Aorta (tissue), 5 donors: ENCODE measurements at regions not wholly inside any gene's neighbourhood (a gene's known extent, or its start where the extent isn't known, plus 50 kb on each side); places are given as distances from the start of the nearest gene placed in this dataset.

Source experiments
- ATAC-seq: fragments of 200-7000 bp; cut with Tn5 transposase; one replicate; pipeline ENCODE4 v1.9.1; 2022; ENCODE audit warnings: moderate library complexity; ENCODE audit not compliant: low FRiP score
- DNase-seq, 2 donors: peaks; one replicate each; pipeline ENCODE4 v3.0.0-alpha.2; 2020
- H3K27ac ChIP-seq, 2 donors: one replicate each; pipeline ENCODE4 v1.5.1; 2013; ENCODE audit warnings: low read length in 2 of 2, mild to moderate bottlenecking in 2 of 2, moderate library complexity in 2 of 2, control low read depth in 1 of 2, inconsistent platforms in 1 of 2, low read depth in 1 of 2
- H3K27me3 ChIP-seq, 2 donors: one replicate each; pipeline ENCODE4 v1.6.1; 2013; ENCODE audit warnings: control low read depth in 1 of 2, low read length in 1 of 2, mild to moderate bottlenecking in 1 of 2, moderate library complexity in 1 of 2; ENCODE audit not compliant: insufficient read depth in 2 of 2, control insufficient read depth in 1 of 2
- H3K36me3 ChIP-seq, 2 donors: one replicate each; pipeline ENCODE4 v1.6.1; 2013; ENCODE audit warnings: control low read depth in 1 of 2, low read length in 1 of 2, mild to moderate bottlenecking in 1 of 2; ENCODE audit not compliant: insufficient read depth in 2 of 2, control insufficient read depth in 1 of 2
- H3K4me1 ChIP-seq, 2 donors: one replicate each; pipeline ENCODE4 v1.6.1; 2013; ENCODE audit warnings: low read length in 2 of 2, control low read depth in 1 of 2, mild to moderate bottlenecking in 1 of 2, moderate library complexity in 1 of 2; ENCODE audit not compliant: insufficient read depth in 2 of 2, control insufficient read depth in 1 of 2
- H3K4me3 ChIP-seq, 2 donors: one replicate each; pipeline ENCODE4 v1.5.1; 2013; ENCODE audit warnings: low read length in 2 of 2, control low read depth in 1 of 2, mild to moderate bottlenecking in 1 of 2
- H3K9me3 ChIP-seq: one replicate; pipeline ENCODE4 v1.6.1; 2013; ENCODE audit warnings: mild to moderate bottlenecking, low read length; ENCODE audit not compliant: control insufficient read depth
- WGBS, 2 donors: extraction: QIAGEN DNeasy Blood & Tissue Kit; methylation state at CpG; one replicate each; pipeline ENCODE4 v1.1.7; 2013; 5-methylcytosine and 5-hydroxymethylcytosine counted together
- intact Hi-C, 2 donors: fragments of 100-400 bp; cut with DNase I; formaldehyde crosslinking; loops; one replicate each; pipeline versions ENCODE4 v1.14.2 to v1.15.0; 2022
- donor health status: healthy with polysubstance abuse.
- donor health status: Bipolar disorder and iron deficiency.
- donor health status: DM: no; HTN: no; CAD: no.
- donor health status: DM: no; HTN: no; CAD: no.
- donor health status: DM: yes; HTN: yes; CAD: no.

GRCh38 chr5:135158982-135159381 lies 125.0 kb upstream of the PITX1 start:
- no peaks in the 10 kb centered on the region for H3K27me3 ChIP-seq
- ATAC-seq (no peak), DNase-seq (no peak)
- WGBS, 2 donors, result 73 to 76% methylated on average over 4 of the region's 4 CpGs
- H3K4me3 ChIP-seq, result no peak overlapping the region
- no peak overlapping the region for H3K27ac ChIP-seq
- no peaks in the 10 kb centered on the region for H3K36me3 ChIP-seq
- intact Hi-C loops, result no loop called here
- no peaks in the 10 kb centered on the region for H3K4me1 ChIP-seq
- peaks cover 9% of the 10 kb centered on the region for H3K9me3 ChIP-seq

- ATAC-seq (no peak), DNase-seq (no peak)
- WGBS, 2 donors, result 77 to 83% methylated on average over 1 of the region's 1 CpG
- H3K4me1 ChIP-seq, result no peaks in the 10 kb centered on the region
- no peaks in the 10 kb centered on the region for H3K27me3 ChIP-seq
- no peaks in the 10 kb centered on the region for H3K36me3 ChIP-seq
- H3K27ac ChIP-seq, result no peak overlapping the region
- H3K4me3 ChIP-seq, result no peak overlapping the region
- intact Hi-C loops, result no loop called here
- H3K9me3 ChIP-seq, result peaks cover 9% of the 10 kb centered on the region
Measured at GRCh38 chr5:135158314-135158697, 124.3 kb upstream of the PITX1 start.

- no peaks in the 10 kb centered on the region for H3K27me3 ChIP-seq
- intact Hi-C loops, result no loop called here
- ATAC-seq, result no peak
- H3K36me3 ChIP-seq, result no peaks in the 10 kb centered on the region
- DNase-seq, result no peak
- no peaks in the 10 kb centered on the region for H3K4me1 ChIP-seq
- WGBS, 2 donors, result 93 to 95% methylated on average over 6 of the region's 6 CpGs
- H3K4me3 ChIP-seq, result no peak overlapping the region
- peaks cover 9% of the 10 kb centered on the region for H3K9me3 ChIP-seq
- H3K27ac ChIP-seq, result no peak overlapping the region
Measured at GRCh38 chr5:135157421-135158313, 123.6 kb upstream of the PITX1 start.

- DNase-seq (peak in 1 of 2 donors; percentile 54), ATAC-seq (no peak)
- WGBS, 2 donors, result 77% methylated on average over 11 of the region's 11 CpGs
- intact Hi-C loops, result no loop called here
- H3K4me1 ChIP-seq, result no peaks in the 10 kb centered on the region
- H3K4me3 ChIP-seq, result no peak overlapping the region
- no peaks in the 10 kb centered on the region for H3K27me3 ChIP-seq
- peaks cover 8% of the 10 kb centered on the region for H3K9me3 ChIP-seq
- no peaks in the 10 kb centered on the region for H3K36me3 ChIP-seq
- H3K27ac ChIP-seq, result no peak overlapping the region
Measured at GRCh38 chr5:135156715-135157404, 122.8 kb upstream of the PITX1 start.

- Histone ChIP-seq H3K4me1 (no peaks in the 10 kb centered on the region), H3K36me3 (no peaks in the 10 kb centered on the region), H3K27ac (no peak overlapping the region), H3K27me3 (no peaks in the 10 kb centered on the region), H3K9me3 (peaks cover 8% of the 10 kb centered on the region), H3K4me3 (no peak overlapping the region)
- DNase-seq, result peak in 1 of 2 donors; percentile 45
- ATAC-seq, result no peak
- 88 to 91% methylated on average over 6 of the region's 6 CpGs for WGBS, 2 donors
- intact Hi-C loops, result no loop called here
Measured at GRCh38 chr5:135156337-135156714, 122.3 kb upstream of the PITX1 start.

- WGBS, 2 donors, result 88 to 94% methylated on average over 4 of the region's 4 CpGs
- DNase-seq, result no peak
- intact Hi-C loops, result no loop called here
- H3K27ac ChIP-seq, result no peak overlapping the region
- H3K4me1 ChIP-seq, result no peaks in the 10 kb centered on the region
- ATAC-seq, result no peak
- no peaks in the 10 kb centered on the region for H3K36me3 ChIP-seq
- no peaks in the 10 kb centered on the region for H3K27me3 ChIP-seq
- peaks cover 8% of the 10 kb centered on the region for H3K9me3 ChIP-seq
- H3K4me3 ChIP-seq, result no peak overlapping the region
Measured at GRCh38 chr5:135155616-135156214, 121.7 kb upstream of the PITX1 start.

GRCh38 chr5:135154961-135155360 lies 120.9 kb upstream of the PITX1 start:
- no peaks in the 10 kb centered on the region for H3K27me3 ChIP-seq
- no peaks in the 10 kb centered on the region for H3K36me3 ChIP-seq
- no peak overlapping the region for H3K4me3 ChIP-seq
- no peak overlapping the region for H3K27ac ChIP-seq
- H3K9me3 ChIP-seq, result peaks cover 8% of the 10 kb centered on the region
- H3K4me1 ChIP-seq, result no peaks in the 10 kb centered on the region
- peak in 1 of 2 donors; percentile 16 for DNase-seq
- intact Hi-C loops, result no loop called here
- WGBS, 2 donors, result 91 to 94% methylated on average over 7 of the region's 7 CpGs
- ATAC-seq, result no peak

- Histone ChIP-seq H3K4me3 (no peak overlapping the region), H3K36me3 (no peaks in the 10 kb centered on the region), H3K27me3 (no peaks in the 10 kb centered on the region), H3K4me1 (no peaks in the 10 kb centered on the region), H3K9me3 (peaks cover 8% of the 10 kb centered on the region), H3K27ac (no peak overlapping the region)
- intact Hi-C loops, result no loop called here
- DNase-seq (peak in 1 of 2 donors; percentile 37), ATAC-seq (no peak)
- WGBS, 2 donors, result 86 to 90% methylated on average over 8 of the region's 8 CpGs
Measured at GRCh38 chr5:135154197-135154596, 120.2 kb upstream of the PITX1 start.
